Loucy (cell line): ENCODE measurements at regions not wholly inside any gene's neighbourhood (a gene's known extent, or its start where the extent isn't known, plus 50 kb on each side); places are given as distances from the start of the nearest gene placed in this dataset.
"Not testable (repeated sequence)": the region's sequence is repeated elsewhere in the genome, so short reads cannot be mapped to it uniquely, and the experiment has no call there.

ENCODE experiments used
- H2AFZ ChIP-seq: fragments of 200-600 bp; sonication (generic); 2 replicates; pipeline ENCODE4 v1.6.0; 2016; ENCODE audit warnings: antibody characterized with exemption, mild to moderate bottlenecking, low read length, moderate library complexity
- H3F3A ChIP-seq: fragments of 200-600 bp; 2 replicates; pipeline ENCODE4 v1.6.0; 2016; ENCODE audit warnings: antibody characterized with exemption, low read depth, mild to moderate bottlenecking
- H3K27me3 ChIP-seq: fragments of 200-600 bp; sonication (generic); 2 replicates; pipeline ENCODE4 v1.6.1; 2014; ENCODE audit warnings: low read length, mild to moderate bottlenecking; ENCODE audit not compliant: insufficient read depth, poor library complexity, severe bottlenecking
- H3K36me3 ChIP-seq: fragments of 200-600 bp; sonication (generic); 2 replicates; pipeline ENCODE4 v1.6.1; 2016; ENCODE audit warnings: low read length; ENCODE audit not compliant: insufficient read depth
- H3K4me1 ChIP-seq: fragments of 200-600 bp; sonication (generic); 2 replicates; pipeline ENCODE4 v1.5.1; 2014; ENCODE audit warnings: low read length, mild to moderate bottlenecking; ENCODE audit not compliant: insufficient read depth, poor library complexity, severe bottlenecking
- H3K4me2 ChIP-seq: fragments of 200-600 bp; sonication (generic); 2 replicates; pipeline ENCODE4 v1.6.0; 2014; ENCODE audit warnings: antibody characterized with exemption, low read length, low read depth, mild to moderate bottlenecking; ENCODE audit not compliant: poor library complexity, severe bottlenecking
- H3K4me3 ChIP-seq: fragments of 200-600 bp; sonication (generic); 2 replicates; pipeline ENCODE4 v1.5.1; 2014; ENCODE audit warnings: low read length, mild to moderate bottlenecking, mixed read lengths; ENCODE audit not compliant: poor library complexity, severe bottlenecking
- H3K79me2 ChIP-seq: fragments of 200-600 bp; sonication (generic); 2 replicates; pipeline ENCODE4 v1.6.1; 2014; ENCODE audit warnings: low read length; ENCODE audit not compliant: insufficient read depth
- H3K9ac ChIP-seq: fragments of 200-600 bp; sonication (generic); 2 replicates; pipeline ENCODE4 v1.6.0; 2014; ENCODE audit warnings: mild to moderate bottlenecking, low read depth, low read length, moderate library complexity; ENCODE audit not compliant: poor library complexity, severe bottlenecking
- H3K9me2 ChIP-seq: fragments of 200-600 bp; sonication (generic); replicated peaks from 2 replicates; pipeline ENCODE4 v1.6.1; 2016; ENCODE audit warnings: low read depth, low read length, mixed read lengths
- H3K9me3 ChIP-seq: fragments of 200-600 bp; sonication (generic); 2 replicates; pipeline ENCODE4 v1.6.1; 2014; ENCODE audit warnings: mild to moderate bottlenecking, antibody characterized with exemption, low read length, low read depth; ENCODE audit not compliant: insufficient read depth
- H4K20me1 ChIP-seq: fragments of 200-600 bp; sonication (generic); 2 replicates; pipeline ENCODE4 v1.6.0; 2014; ENCODE audit warnings: antibody characterized with exemption, low read length, mild to moderate bottlenecking; ENCODE audit not compliant: insufficient read depth, poor library complexity, severe bottlenecking
- EZH2phosphoT487 ChIP-seq: fragments of 200-600 bp; IDR thresholded peaks from 2 replicates; pipeline ENCODE4 v1.6.1; 2018; ENCODE audit warnings: antibody characterized with exemption, mild to moderate bottlenecking, moderate library complexity, borderline replicate concordance
- TF ChIP-seq, protein P1 (sequence below): fragments of 200-600 bp; sonication (generic); conservative IDR thresholded peaks from 2 replicates; pipeline ENCODE4 v1.5.1; 2014; ENCODE audit warnings: mild to moderate bottlenecking, antibody characterized with exemption, low read length

DNA sequence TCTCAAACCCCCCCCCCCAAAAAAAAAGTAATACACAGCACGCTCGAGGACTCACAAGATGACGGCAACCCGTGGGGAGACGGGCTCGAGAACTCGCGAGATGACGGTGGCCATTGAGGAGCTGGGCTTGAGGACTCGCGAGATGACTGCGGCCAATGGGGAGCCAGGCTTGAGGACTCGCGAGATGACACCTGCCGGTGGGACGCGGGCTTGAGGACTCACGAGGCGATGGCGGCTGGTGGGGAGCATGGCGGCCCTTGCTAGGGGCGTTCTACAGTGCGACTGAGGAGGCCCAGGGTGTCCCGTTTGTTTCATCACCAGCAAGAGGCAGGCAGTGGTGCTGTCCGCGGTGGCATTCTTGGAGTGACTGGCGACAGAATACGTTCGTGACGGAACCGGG, 172.4 kb upstream of the MAGEB16 start:
- no peak overlapping the region for H3K9ac ChIP-seq
- H2AFZ ChIP-seq = no peak overlapping the region
- H4K20me1 ChIP-seq = no peaks in the 10 kb centered on the region

DNA sequence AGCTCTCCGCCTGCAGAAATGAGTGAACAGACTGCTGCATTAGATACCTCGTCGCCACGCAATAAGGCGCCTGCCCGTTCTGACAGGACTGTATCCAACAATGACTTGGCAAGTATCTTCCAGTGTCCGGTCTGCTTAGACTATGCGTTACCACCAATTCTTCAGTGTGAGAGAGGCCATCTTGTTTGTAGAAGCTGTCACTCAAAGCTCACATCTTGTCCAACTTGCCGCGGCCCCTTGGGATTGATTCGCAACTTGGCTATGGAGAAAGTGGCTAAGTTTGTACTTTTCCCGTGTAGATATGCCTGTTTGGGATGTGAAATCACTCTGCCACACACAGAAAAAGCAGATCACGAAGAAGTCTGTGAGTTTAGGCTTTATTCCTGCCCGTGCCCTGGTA, 172.0 kb upstream of the MAGEB16 start:
- TF ChIP-seq, protein P1, sequence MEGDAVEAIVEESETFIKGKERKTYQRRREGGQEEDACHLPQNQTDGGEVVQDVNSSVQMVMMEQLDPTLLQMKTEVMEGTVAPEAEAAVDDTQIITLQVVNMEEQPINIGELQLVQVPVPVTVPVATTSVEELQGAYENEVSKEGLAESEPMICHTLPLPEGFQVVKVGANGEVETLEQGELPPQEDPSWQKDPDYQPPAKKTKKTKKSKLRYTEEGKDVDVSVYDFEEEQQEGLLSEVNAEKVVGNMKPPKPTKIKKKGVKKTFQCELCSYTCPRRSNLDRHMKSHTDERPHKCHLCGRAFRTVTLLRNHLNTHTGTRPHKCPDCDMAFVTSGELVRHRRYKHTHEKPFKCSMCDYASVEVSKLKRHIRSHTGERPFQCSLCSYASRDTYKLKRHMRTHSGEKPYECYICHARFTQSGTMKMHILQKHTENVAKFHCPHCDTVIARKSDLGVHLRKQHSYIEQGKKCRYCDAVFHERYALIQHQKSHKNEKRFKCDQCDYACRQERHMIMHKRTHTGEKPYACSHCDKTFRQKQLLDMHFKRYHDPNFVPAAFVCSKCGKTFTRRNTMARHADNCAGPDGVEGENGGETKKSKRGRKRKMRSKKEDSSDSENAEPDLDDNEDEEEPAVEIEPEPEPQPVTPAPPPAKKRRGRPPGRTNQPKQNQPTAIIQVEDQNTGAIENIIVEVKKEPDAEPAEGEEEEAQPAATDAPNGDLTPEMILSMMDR = no peak
- no peak for TF ChIP-seq EZH2phosphoT487
- Histone ChIP-seq H2AFZ (no peak overlapping the region), H3K79me2 (no peaks in the 10 kb centered on the region), H3K4me2 (no peak overlapping the region), H3F3A (no peaks in the 10 kb centered on the region), H3K9ac (no peak overlapping the region), H3K9me3 (no peaks in the 10 kb centered on the region), H3K36me3 (no peaks in the 10 kb centered on the region), H3K27me3 (no peaks in the 10 kb centered on the region), H4K20me1 (no peaks in the 10 kb centered on the region), H3K9me2 (no peaks in the 10 kb centered on the region), H3K4me1 (no peaks in the 10 kb centered on the region), H3K4me3 (no peak overlapping the region)

More for the DNA sequence above, 172.4 kb upstream of the MAGEB16 start:
- Histone ChIP-seq H3K79me2 (no peaks in the 10 kb centered on the region), H3F3A (no peaks in the 10 kb centered on the region), H3K4me1 (no peaks in the 10 kb centered on the region), H3K4me3 (no peak overlapping the region), H3K9me3 (no peaks in the 10 kb centered on the region), H3K27me3 (no peaks in the 10 kb centered on the region), H3K36me3 (no peaks in the 10 kb centered on the region), H3K9me2 (no peaks in the 10 kb centered on the region), H3K4me2 (no peak overlapping the region)
- no peak for TF ChIP-seq EZH2phosphoT487
- TF ChIP-seq, protein P1 = no peak

DNA sequence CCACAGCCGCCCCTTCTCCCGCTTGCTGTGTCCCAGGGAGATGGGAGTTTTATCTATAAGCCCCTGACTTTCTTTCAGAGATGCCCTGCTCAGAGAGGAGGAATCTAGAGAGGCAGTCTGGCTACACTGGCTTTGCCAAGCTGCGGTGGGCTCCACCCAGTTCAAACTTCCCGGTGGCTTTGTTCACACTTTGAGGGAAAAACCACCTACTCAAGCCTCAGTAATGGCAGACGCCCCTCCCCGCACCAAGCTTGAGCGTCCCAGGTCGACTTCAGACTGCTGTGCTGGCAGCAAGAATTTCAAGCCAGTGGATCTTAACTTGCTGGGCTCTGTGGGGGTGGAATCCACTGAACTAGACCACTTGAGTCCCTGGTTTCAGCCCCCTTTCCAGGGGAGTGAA, 162.2 kb upstream of the MAGEB16 start:
- H3K9me3 ChIP-seq, H2AFZ ChIP-seq, H3K4me1 ChIP-seq, H3K4me3 ChIP-seq, H3K27me3 ChIP-seq, H3K9ac ChIP-seq, H4K20me1 ChIP-seq, H3K79me2 ChIP-seq, H3F3A ChIP-seq, H3K4me2 ChIP-seq, H3K36me3 ChIP-seq, H3K9me2 ChIP-seq: not testable (repeated sequence)

DNA sequence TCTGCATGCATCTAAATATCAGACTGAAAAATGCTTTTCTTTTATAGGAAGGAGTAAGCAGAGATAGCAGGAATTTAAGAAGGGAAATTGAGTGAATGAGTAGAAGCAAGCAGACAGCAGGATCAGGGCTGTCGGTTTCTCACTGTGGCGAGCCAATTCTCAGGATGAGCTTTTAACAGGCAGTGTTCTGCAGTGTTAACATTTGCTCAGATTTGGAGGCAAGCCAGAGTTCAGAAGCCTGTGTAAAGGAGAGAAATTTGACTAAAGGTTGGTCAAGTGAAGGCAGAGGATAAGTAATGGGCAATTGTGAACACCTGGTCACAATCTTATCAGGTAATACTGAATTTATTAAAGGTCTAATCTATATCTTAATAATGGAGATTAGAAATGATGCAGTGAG, 133.3 kb upstream of the MAGEB16 start:
- Histone ChIP-seq H3K79me2 (no peaks in the 10 kb centered on the region), H3K9me3 (no peaks in the 10 kb centered on the region), H3K4me2 (no peak overlapping the region), H4K20me1 (no peaks in the 10 kb centered on the region), H2AFZ (no peak overlapping the region), H3K4me3 (no peak overlapping the region), H3K9ac (no peak overlapping the region), H3K4me1 (no peaks in the 10 kb centered on the region), H3K9me2 (no peaks in the 10 kb centered on the region), H3K36me3 (no peaks in the 10 kb centered on the region), H3K27me3 (no peaks in the 10 kb centered on the region), H3F3A (no peaks in the 10 kb centered on the region)
- TF ChIP-seq, protein P1 = no peak
- TF ChIP-seq EZH2phosphoT487 = no peak
